MM.1S (cell line): ENCODE measurements at regions not wholly inside any gene's neighbourhood (a gene's known extent, or its start where the extent isn't known, plus 50 kb on each side); places are given as distances from the start of the nearest gene placed in this dataset.

ENCODE experiments used
- EZH2 ChIP-seq: fragments of 300-600 bp; sonication (generic); optimal IDR thresholded peaks from 2 replicates; pipeline ENCODE3; 2017; ENCODE audit warnings: low read depth, mild to moderate bottlenecking, antibody characterized with exemption, low read length, mixed read lengths
- TF ChIP-seq, protein P1 (sequence below): fragments of 300-600 bp; sonication (generic); IDR thresholded peaks from 2 replicates; pipeline ENCODE4 v1.5.1; 2016; ENCODE audit warnings: antibody characterized with exemption, low read length, mixed read lengths

DNA sequence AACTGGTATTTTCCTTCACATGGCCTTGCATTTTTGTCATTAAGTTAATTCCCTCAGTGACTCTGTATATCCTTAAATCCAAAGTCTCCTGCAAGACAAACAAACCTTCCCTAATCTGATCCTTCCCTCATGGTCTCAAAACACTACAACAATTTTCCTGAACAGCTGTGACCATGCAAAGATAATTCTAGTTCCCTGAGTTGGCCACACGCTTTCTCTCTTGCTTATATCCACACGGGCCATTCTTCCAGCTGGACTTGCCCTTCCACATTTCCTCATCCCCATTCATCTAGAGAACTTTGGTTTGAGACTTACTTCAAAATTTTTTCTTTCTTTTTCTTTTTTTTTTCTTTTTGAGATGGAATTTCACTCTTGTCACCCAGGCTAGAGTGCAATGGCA is 1590.7 kb downstream of the STIM2 start:
- TF ChIP-seq, protein P1, sequence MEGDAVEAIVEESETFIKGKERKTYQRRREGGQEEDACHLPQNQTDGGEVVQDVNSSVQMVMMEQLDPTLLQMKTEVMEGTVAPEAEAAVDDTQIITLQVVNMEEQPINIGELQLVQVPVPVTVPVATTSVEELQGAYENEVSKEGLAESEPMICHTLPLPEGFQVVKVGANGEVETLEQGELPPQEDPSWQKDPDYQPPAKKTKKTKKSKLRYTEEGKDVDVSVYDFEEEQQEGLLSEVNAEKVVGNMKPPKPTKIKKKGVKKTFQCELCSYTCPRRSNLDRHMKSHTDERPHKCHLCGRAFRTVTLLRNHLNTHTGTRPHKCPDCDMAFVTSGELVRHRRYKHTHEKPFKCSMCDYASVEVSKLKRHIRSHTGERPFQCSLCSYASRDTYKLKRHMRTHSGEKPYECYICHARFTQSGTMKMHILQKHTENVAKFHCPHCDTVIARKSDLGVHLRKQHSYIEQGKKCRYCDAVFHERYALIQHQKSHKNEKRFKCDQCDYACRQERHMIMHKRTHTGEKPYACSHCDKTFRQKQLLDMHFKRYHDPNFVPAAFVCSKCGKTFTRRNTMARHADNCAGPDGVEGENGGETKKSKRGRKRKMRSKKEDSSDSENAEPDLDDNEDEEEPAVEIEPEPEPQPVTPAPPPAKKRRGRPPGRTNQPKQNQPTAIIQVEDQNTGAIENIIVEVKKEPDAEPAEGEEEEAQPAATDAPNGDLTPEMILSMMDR, result no peak
- TF ChIP-seq EZH2, result no peak
